WERI-Rb-1 (cell line): ENCODE measurements at regions not wholly inside any gene's neighbourhood (a gene's known extent, or its start where the extent isn't known, plus 50 kb on each side); places are given as distances from the start of the nearest gene placed in this dataset.
"Not testable (repeated sequence)": the region's sequence is repeated elsewhere in the genome, so short reads cannot be mapped to it uniquely, and the experiment has no call there.

Experiments
- DNase-seq: peaks from one replicate; pipeline ENCODE4 v3.0.0-alpha.2; 2020
- H3K27ac ChIP-seq: fragments of 250-450 bp; sonication (Bioruptor Pico); 2 replicates; pipeline ENCODE4 v1.5.1; 2020; ENCODE audit warnings: mild to moderate bottlenecking, moderate library complexity
- H3K27me3 ChIP-seq: fragments of 250-450 bp; sonication (Bioruptor Pico); 2 replicates; pipeline ENCODE4 v1.5.1; 2021; ENCODE audit warnings: mild to moderate bottlenecking, low read depth, moderate library complexity; ENCODE audit not compliant: insufficient read depth, severe bottlenecking
- H3K36me3 ChIP-seq: fragments of 250-450 bp; sonication (Bioruptor Pico); 2 replicates; pipeline ENCODE4 v1.5.1; 2020; ENCODE audit warnings: mild to moderate bottlenecking, moderate library complexity
- H3K4me3 ChIP-seq: 2 replicates; pipeline ENCODE4 v1.5.1; 2011; ENCODE audit warnings: low read depth, mild to moderate bottlenecking, control low read depth, low read length
- H3K9me3 ChIP-seq: fragments of 250-450 bp; sonication (Bioruptor Pico); 2 replicates; pipeline ENCODE4 v1.5.1; 2021; ENCODE audit warnings: mild to moderate bottlenecking, moderate library complexity; ENCODE audit not compliant: severe bottlenecking
- TF ChIP-seq, protein P1 (sequence below): IDR thresholded peaks from 2 replicates; pipeline ENCODE4 v1.5.1; 2011; ENCODE audit warnings: low read depth, mild to moderate bottlenecking, control low read depth, inconsistent platforms, low read length

- H3K4me3 ChIP-seq: no peak overlapping the region
- H3K27me3 ChIP-seq: no peaks in the 10 kb centered on the region
- no peak overlapping the region for H3K27ac ChIP-seq
- TF ChIP-seq, protein P1, sequence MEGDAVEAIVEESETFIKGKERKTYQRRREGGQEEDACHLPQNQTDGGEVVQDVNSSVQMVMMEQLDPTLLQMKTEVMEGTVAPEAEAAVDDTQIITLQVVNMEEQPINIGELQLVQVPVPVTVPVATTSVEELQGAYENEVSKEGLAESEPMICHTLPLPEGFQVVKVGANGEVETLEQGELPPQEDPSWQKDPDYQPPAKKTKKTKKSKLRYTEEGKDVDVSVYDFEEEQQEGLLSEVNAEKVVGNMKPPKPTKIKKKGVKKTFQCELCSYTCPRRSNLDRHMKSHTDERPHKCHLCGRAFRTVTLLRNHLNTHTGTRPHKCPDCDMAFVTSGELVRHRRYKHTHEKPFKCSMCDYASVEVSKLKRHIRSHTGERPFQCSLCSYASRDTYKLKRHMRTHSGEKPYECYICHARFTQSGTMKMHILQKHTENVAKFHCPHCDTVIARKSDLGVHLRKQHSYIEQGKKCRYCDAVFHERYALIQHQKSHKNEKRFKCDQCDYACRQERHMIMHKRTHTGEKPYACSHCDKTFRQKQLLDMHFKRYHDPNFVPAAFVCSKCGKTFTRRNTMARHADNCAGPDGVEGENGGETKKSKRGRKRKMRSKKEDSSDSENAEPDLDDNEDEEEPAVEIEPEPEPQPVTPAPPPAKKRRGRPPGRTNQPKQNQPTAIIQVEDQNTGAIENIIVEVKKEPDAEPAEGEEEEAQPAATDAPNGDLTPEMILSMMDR: no peak
- no peak for DNase-seq
- no peaks in the 10 kb centered on the region for H3K9me3 ChIP-seq
- no peaks in the 10 kb centered on the region for H3K36me3 ChIP-seq
These were observed 207.8 kb upstream of the PODXL start for GRCh38 chr7:131764143-131764775.

- no peaks in the 10 kb centered on the region for H3K27me3 ChIP-seq
- no peaks in the 10 kb centered on the region for H3K36me3 ChIP-seq
- no peak overlapping the region for H3K4me3 ChIP-seq
- no peaks in the 10 kb centered on the region for H3K9me3 ChIP-seq
- TF ChIP-seq, protein P1: no peak
- no peak overlapping the region for H3K27ac ChIP-seq
- DNase-seq: no peak
These were observed 206.3 kb upstream of the PODXL start for GRCh38 chr7:131762753-131763152.

DNA sequence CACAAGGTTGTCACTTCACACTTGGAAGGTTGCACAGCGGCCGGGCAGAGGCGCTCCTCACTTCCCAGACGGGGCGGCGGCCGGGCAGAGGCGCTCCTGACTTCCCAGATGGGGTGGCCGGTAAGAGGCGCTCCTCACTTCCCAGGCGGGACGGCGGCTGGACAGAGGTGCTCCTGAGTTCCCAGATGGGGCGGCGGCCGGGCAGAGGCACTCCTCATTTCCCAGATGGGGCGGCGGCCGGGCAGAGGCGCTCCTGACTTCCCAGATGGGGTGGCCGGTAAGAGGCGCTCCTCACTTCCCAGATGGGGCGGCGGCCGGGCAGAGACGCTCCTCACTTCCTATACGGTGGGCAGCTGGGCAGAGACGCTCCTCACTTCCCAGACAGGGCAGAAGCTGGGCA is 199.4 kb upstream of the PODXL start:
- DNase-seq, H3K36me3 ChIP-seq, H3K9me3 ChIP-seq, H3K27ac ChIP-seq, H3K27me3 ChIP-seq, H3K4me3 ChIP-seq: not testable (repeated sequence)

GRCh38 chr7:131753620-131754222 is 197.3 kb upstream of the PODXL start:
- H3K4me3 ChIP-seq: no peak overlapping the region
- TF ChIP-seq, protein P1: peak; percentile 83
- H3K36me3 ChIP-seq: no peaks in the 10 kb centered on the region
- peak; percentile 65 for DNase-seq
- H3K9me3 ChIP-seq: no peaks in the 10 kb centered on the region
- H3K27ac ChIP-seq: no peak overlapping the region
- H3K27me3 ChIP-seq: no peaks in the 10 kb centered on the region

GRCh38 chr7:131747658-131748232 is 191.3 kb upstream of the PODXL start:
- no peaks in the 10 kb centered on the region for H3K9me3 ChIP-seq
- no peaks in the 10 kb centered on the region for H3K36me3 ChIP-seq
- H3K27me3 ChIP-seq: no peaks in the 10 kb centered on the region
- TF ChIP-seq, protein P1: no peak
- H3K4me3 ChIP-seq: no peak overlapping the region
- H3K27ac ChIP-seq: no peak overlapping the region
- no peak for DNase-seq

- no peak for DNase-seq
- H3K9me3 ChIP-seq: no peaks in the 10 kb centered on the region
- TF ChIP-seq, protein P1: no peak
- no peak overlapping the region for H3K4me3 ChIP-seq
- no peaks in the 10 kb centered on the region for H3K36me3 ChIP-seq
- no peaks in the 10 kb centered on the region for H3K27me3 ChIP-seq
- H3K27ac ChIP-seq: no peak overlapping the region
These were observed 189.2 kb upstream of the PODXL start for GRCh38 chr7:131745390-131746248.
